ENCODE measurements at regions not wholly inside any gene's neighbourhood (a gene's known extent, or its start where the extent isn't known, plus 50 kb on each side); places are given as distances from the start of the nearest gene placed in this dataset.

- no peak for DNase-seq (ENCODE audit: low spot score)
Observed at GRCh38 chr11:111444040-111444439, 65.0 kb upstream of the POU2AF1 start.

DNA sequence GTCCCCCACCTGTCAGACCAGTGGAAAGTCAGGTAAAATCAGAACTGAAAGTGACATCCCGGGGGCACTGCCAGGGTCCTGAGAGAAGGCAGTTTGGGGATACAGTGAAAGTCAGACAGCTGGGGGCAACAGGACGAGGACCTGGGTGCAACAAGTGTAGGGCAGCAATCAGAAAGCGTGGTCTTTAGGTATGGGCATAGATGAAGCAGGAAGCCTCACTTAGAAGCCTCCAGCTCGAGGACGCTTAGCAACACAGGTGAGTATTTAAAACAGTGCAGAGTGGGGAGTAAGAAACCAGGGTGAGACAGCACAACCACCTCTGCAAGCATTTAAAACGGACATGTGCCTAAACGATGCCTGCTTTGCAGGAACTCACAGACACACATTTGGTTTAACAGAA lies 64.6 kb upstream of the POU2AF1 start:
- no peak for DNase-seq (ENCODE audit: low spot score)

DNA sequence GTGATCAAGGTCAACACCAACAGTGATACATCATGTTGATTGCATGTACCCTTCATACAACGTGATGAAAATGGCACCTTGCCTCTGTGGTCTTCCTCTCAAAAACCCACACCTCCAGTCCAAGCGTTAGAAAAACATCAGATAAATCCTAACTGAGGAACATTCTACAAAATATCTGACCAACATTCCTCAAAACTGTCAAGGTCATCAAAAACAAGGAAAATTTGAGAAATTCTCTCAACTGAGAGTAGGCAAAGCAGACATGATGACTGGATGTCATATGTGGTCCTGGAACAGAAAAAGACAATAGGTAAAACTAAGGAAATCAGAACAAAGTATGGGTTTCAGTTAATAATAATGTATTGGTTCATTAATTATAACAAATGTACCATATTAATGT lies 64.0 kb upstream of the POU2AF1 start:
- DNase-seq (ENCODE audit: low spot score) = no peak

- peak; percentile 77 for DNase-seq (ENCODE audit: low spot score)
Observed at GRCh38 chr11:111441443-111441842, 62.4 kb upstream of the POU2AF1 start.

- no peak for DNase-seq (ENCODE audit: low spot score)
Observed at GRCh38 chr11:111440416-111441205, 61.5 kb upstream of the POU2AF1 start.

DNA sequence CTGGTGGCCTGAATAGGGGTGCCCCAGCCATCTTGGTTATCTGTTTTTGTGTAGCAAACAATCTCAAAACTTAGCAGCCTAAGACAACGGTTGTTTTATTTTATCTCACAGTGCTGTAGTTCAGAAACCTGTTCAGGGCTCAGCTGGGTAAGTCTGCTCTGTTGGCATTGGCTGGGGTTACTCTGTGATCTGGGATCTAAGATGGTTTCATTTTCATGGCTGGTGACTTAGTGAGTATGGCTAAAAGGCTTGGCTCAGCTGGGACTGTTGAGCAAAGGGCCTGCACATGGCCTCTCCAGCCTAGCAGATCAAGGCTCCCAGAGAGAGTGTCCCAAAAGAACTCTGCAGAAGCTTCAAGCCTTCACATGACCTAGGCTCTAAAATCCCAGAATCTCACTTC lies 60.8 kb upstream of the POU2AF1 start:
- no peak for DNase-seq (ENCODE audit: low spot score)

DNA sequence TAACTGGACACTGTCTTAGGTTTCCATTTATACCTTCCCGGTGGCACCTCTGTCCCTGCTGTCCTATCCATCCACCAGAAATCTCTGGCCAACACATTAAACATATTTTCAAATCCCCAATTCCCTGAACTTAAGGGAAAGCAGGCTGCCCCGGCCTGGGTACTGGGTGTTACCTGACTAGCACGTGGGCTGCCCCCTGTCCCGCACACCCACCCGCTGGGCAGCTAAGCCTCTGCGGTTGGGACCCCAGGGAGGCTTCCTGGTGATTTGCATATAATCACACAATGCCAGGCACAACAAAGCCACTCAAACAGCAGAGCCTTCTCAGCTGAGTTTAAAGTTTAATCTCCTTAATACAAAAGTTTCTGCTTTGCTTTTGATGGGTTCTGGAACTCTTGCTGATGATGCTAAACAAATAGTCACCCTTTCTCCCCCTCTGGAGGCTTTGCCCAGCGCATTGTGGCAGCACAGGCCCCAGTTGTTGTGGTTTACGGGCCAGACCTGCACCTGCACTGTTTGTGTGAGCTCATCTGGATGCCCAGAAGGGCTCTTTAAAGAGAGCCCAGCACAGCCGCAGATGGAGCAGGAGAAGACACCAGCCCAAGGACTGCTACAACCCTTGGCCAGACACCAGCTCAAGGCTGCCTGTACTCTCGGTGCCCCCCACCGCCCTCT lies 59.9 kb upstream of the POU2AF1 start:
- DNase-seq (ENCODE audit: low spot score) = no peak

GRCh38 chr11:111438168-111438567 lies 59.1 kb upstream of the POU2AF1 start:
- no peak for DNase-seq (ENCODE audit: low spot score)

DNA sequence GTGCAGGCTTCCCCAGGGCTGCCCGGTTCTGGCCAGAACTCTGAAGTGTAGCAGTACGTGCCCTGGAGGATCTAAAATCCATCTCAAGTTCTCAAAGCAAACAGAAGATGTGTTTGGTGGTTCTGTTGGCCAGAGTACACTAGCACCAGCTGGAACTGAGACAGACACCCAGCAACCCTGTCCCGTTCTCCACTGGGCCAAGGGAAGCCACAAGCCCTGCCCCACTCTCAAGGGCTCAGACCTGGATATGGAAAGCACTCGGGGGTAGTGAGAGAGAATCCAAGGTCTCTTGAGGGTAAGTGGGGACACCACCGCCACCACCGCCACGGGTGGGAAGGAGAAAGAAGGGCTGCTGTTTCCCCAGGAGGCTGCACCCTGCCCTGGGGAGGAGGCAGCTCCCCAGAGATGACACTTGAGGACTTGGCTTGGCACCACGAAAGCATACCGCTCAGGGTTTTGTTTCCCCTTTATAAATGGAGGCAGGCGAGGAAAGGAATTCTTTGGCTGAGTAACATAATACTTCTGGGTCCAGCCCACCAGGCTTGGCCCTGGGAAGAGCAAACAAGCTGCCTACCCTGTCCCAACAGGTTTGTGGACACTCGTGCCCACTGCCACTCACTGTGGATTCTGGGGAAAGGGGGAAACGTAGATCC lies 56.1 kb upstream of the POU2AF1 start:
- no peak for DNase-seq (ENCODE audit: low spot score)

GRCh38 chr11:111429066-111429506 lies 50.0 kb upstream of the POU2AF1 start:
- DNase-seq (ENCODE audit: low spot score) = peak; percentile 58

Measured in kidney tubule cell (primary cell).